ENCODE measurements at regions not wholly inside any gene's neighbourhood (a gene's known extent, or its start where the extent isn't known, plus 50 kb on each side); places are given as distances from the start of the nearest gene placed in this dataset.

- no peak for DNase-seq
- Histone ChIP-seq H2AFZ (ENCODE audit: low read depth) (0 out of 2 replicates have a peak overlapping the region, but pooled peaks have one; percentile 67), H3K27me3 (ENCODE audit: insufficient read depth) (no peaks in the 10 kb centered on the region), H3K9me2 (no peaks in the 10 kb centered on the region), H3K9ac (no peak overlapping the region), H3K79me2 (ENCODE audit: insufficient read depth) (no peaks in the 10 kb centered on the region), H3K36me3 (replicated peaks in 1 of 2; ENCODE audit: control insufficient read depth in 1 of 2, insufficient read depth in 2 of 2, low read length in 1 of 2) (no peaks in the 10 kb centered on the region), H3K9me3 (no peaks in the 10 kb centered on the region), H3K4me2 (no peak overlapping the region), H4K20me1 (ENCODE audit: insufficient read depth) (no peaks in the 10 kb centered on the region), H3K4me3 (ENCODE audit: low read depth in 2 of 2, low read length in 1 of 2) (no peak overlapping the region), H3K27ac (ENCODE audit: low read depth in 2 of 2, low read length in 1 of 2) (no peak overlapping the region; a peak in 1 of 4 replicates), H3K4me1 (ENCODE audit: control insufficient read depth in 1 of 2, insufficient read depth in 2 of 2, low read depth in 1 of 2, low read length in 1 of 2) (peaks cover 0 to 6% of the 10 kb centered on the region in 2 experiments; a peak in 1 of 4 replicates), H3F3A (replicated peaks; ENCODE audit: insufficient read depth) (peaks cover 10% of the 10 kb centered on the region)
- WGBS (ENCODE audit: low lambda C conversion rate), result 62% methylated on average over 2 of the region's 2 CpGs
- ChIA-PET CTCF (interaction anchor here (1.1 kb wide), 1 partner anchor 400 kb away, joined by 3 read pairs; no protein-coding TSS in a partner anchor), POLR2A (interaction anchor here (0.6 kb wide), 1 partner anchor 670 kb away, joined by 4 read pairs; no protein-coding TSS in a partner anchor)
- no peak for TF ChIP-seq ZBTB33 (IDR thresholded peaks at IDR 0.05; ENCODE audit: borderline replicate concordance, low read depth)
- no peak for TF ChIP-seq CHD2 (IDR thresholded peaks at IDR 0.05; ENCODE audit: low read length, partially characterized antibody)
- no peak for TF ChIP-seq EZH2phosphoT487 (IDR thresholded peaks at IDR 0.05; ENCODE audit: borderline replicate concordance, low read depth)
- no peak for TF ChIP-seq TEAD4 (IDR thresholded peaks at IDR 0.05; ENCODE audit: borderline replicate concordance, insufficient read depth)
- no peak for TF ChIP-seq USF2 (IDR thresholded peaks at IDR 0.05; ENCODE audit: borderline replicate concordance, low read depth, low read length)
- TF ChIP-seq RCOR1 (IDR thresholded peaks at IDR 0.05; ENCODE audit: low read length), result no peak
- no peak for TF ChIP-seq CTCF (IDR thresholded peaks at IDR 0.05)
- no peak for TF ChIP-seq NFIC (IDR thresholded peaks at IDR 0.05; ENCODE audit: borderline replicate concordance)
- TF ChIP-seq FOXM1 (IDR thresholded peaks at IDR 0.05; ENCODE audit: low read depth), result no peak
- TF ChIP-seq PBX3 (IDR thresholded peaks at IDR 0.05), result no peak
- no peak for TF ChIP-seq IRF3 (IDR thresholded peaks at IDR 0.05; ENCODE audit: low read depth, low read length)
- TF ChIP-seq MAX (IDR thresholded peaks at IDR 0.05; ENCODE audit: low read depth), result no peak
- no peak for TF ChIP-seq ELF1 (IDR thresholded peaks at IDR 0.05)
- no peak for TF ChIP-seq MXI1 (IDR thresholded peaks at IDR 0.05; ENCODE audit: low read depth, low read length)
- no peak for TF ChIP-seq SIN3A (IDR thresholded peaks at IDR 0.05; ENCODE audit: borderline replicate concordance, low read depth, low read length)
- TF ChIP-seq RFX5 (IDR thresholded peaks at IDR 0.05; ENCODE audit: low read length), result no peak
- no peak for TF ChIP-seq REST (IDR thresholded peaks at IDR 0.05; ENCODE audit: low read depth, low read length)
- TF ChIP-seq FOSL2 (IDR thresholded peaks at IDR 0.05; ENCODE audit: borderline replicate concordance, low read depth), result no peak
- TF ChIP-seq FOXJ3 (CRISPR knock-in tag; IDR thresholded peaks at IDR 0.05), result no peak
- no peak for TF ChIP-seq NRF1 (IDR thresholded peaks at IDR 0.05; ENCODE audit: low read depth, low read length)
These were observed 398.7 kb upstream of the MARCKS start for GRCh38 chr6:113458368-113459010.

All from SK-N-SH (cell line).